ENCODE measurements at regions not wholly inside any gene's neighbourhood (a gene's known extent, or its start where the extent isn't known, plus 50 kb on each side); places are given as distances from the start of the nearest gene placed in this dataset.

GRCh38 chr11:45482331-45482730 is 183.1 kb downstream of the CHST1 start:
- DNase-seq (ENCODE audit: low spot score in 2 of 2) (no peak), FAIRE-seq (no peak)

- FAIRE-seq = no peak
Measured at GRCh38 chr11:45481026-45481425, 184.4 kb downstream of the CHST1 start.

GRCh38 chr11:45477588-45477987 is 187.8 kb downstream of the CHST1 start:
- FAIRE-seq = no peak
- no peak for DNase-seq (ENCODE audit: low spot score in 2 of 2)

More at GRCh38 chr11:45481026-45481425, 184.4 kb downstream of the CHST1 start:
- no peak for DNase-seq (ENCODE audit: low spot score in 2 of 2)

GRCh38 chr11:45476126-45476525 is 189.3 kb downstream of the CHST1 start:
- FAIRE-seq (no peak), DNase-seq (ENCODE audit: low spot score in 2 of 2) (no peak)

- no peak for DNase-seq (ENCODE audit: low spot score in 2 of 2)
- no peak for FAIRE-seq
Measured at GRCh38 chr11:45475173-45475572, 189.0 kb upstream of the SYT13 start.

- FAIRE-seq (no peak), DNase-seq (ENCODE audit: low spot score in 2 of 2) (no peak)
Measured at GRCh38 chr11:45473341-45473895, 187.3 kb upstream of the SYT13 start.

GRCh38 chr11:45472716-45473317 is 186.7 kb upstream of the SYT13 start:
- FAIRE-seq (no peak), DNase-seq (ENCODE audit: low spot score in 2 of 2) (no peak)

GRCh38 chr11:45471266-45471665 is 185.1 kb upstream of the SYT13 start:
- DNase-seq (ENCODE audit: low spot score in 2 of 2) (no peak), FAIRE-seq (no peak)

GRCh38 chr11:45470794-45471167 is 184.6 kb upstream of the SYT13 start:
- FAIRE-seq (no peak), DNase-seq (ENCODE audit: low spot score in 2 of 2) (no peak)

- no peak for DNase-seq (ENCODE audit: low spot score in 2 of 2)
- no peak for FAIRE-seq
Measured at GRCh38 chr11:45470151-45470793, 184.1 kb upstream of the SYT13 start.

GRCh38 chr11:45468267-45468856 is 182.2 kb upstream of the SYT13 start:
- FAIRE-seq = no peak
- DNase-seq (ENCODE audit: low spot score in 2 of 2) = no peak

- no peak for FAIRE-seq
Measured at GRCh38 chr11:45463541-45463940, 177.4 kb upstream of the SYT13 start.

GRCh38 chr11:45461514-45461913 is 175.4 kb upstream of the SYT13 start:
- no peak for FAIRE-seq
- no peak for DNase-seq (ENCODE audit: low spot score in 2 of 2)

More at GRCh38 chr11:45463541-45463940, 177.4 kb upstream of the SYT13 start:
- no peak for DNase-seq (ENCODE audit: low spot score in 2 of 2)

- FAIRE-seq (no peak), DNase-seq (ENCODE audit: low spot score in 2 of 2) (no peak)
Measured at GRCh38 chr11:45459491-45459890, 173.3 kb upstream of the SYT13 start.

- FAIRE-seq (no peak), DNase-seq (ENCODE audit: low spot score in 2 of 2) (no peak)
Measured at GRCh38 chr11:45458269-45458668, 172.1 kb upstream of the SYT13 start.

- DNase-seq (ENCODE audit: low spot score in 2 of 2) = no peak
Measured at GRCh38 chr11:45457649-45458048, 171.5 kb upstream of the SYT13 start.

GRCh38 chr11:45456686-45457085 is 170.5 kb upstream of the SYT13 start:
- FAIRE-seq = no peak
- no peak for DNase-seq (ENCODE audit: low spot score in 2 of 2)

More at GRCh38 chr11:45457649-45458048, 171.5 kb upstream of the SYT13 start:
- FAIRE-seq = no peak

GRCh38 chr11:45455536-45455935 is 169.4 kb upstream of the SYT13 start:
- FAIRE-seq (no peak), DNase-seq (ENCODE audit: low spot score in 2 of 2) (no peak)

- DNase-seq (ENCODE audit: low spot score in 2 of 2) = no peak
- no peak for FAIRE-seq
Measured at GRCh38 chr11:45454917-45455401, 168.8 kb upstream of the SYT13 start.

- no peak for DNase-seq (ENCODE audit: low spot score in 2 of 2)
- FAIRE-seq = no peak
Measured at GRCh38 chr11:45453721-45454120, 167.6 kb upstream of the SYT13 start.

- no peak for FAIRE-seq
- no peak for DNase-seq (ENCODE audit: low spot score in 2 of 2)
Measured at GRCh38 chr11:45451766-45452440, 165.8 kb upstream of the SYT13 start.
